ENCODE measurements at regions not wholly inside any gene's neighbourhood (a gene's known extent, or its start where the extent isn't known, plus 50 kb on each side); places are given as distances from the start of the nearest gene placed in this dataset.
"Not testable (repeated sequence)": the region's sequence is repeated elsewhere in the genome, so short reads cannot be mapped to it uniquely, and the experiment has no call there.

DNA sequence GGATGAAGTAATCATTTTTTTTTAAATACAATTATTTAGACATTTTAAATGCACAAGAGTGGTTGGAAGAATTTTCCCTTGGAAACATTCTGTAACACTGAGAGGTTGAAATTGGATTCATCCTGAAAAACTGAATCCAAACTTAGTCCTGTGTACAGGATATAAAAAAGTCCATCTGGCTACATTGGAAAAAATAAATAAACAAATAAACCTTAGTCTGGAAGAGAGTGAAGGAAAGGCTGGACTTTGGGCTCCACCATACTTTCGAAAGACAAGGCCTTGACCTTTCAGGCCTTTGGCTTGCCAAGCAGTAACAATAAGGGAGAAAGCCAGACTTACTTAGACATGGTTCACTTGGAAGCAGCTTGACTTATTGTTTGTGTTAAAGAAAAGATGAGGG, 664.3 kb downstream of the TENT5A start:
- DNase-seq = no peak

DNA sequence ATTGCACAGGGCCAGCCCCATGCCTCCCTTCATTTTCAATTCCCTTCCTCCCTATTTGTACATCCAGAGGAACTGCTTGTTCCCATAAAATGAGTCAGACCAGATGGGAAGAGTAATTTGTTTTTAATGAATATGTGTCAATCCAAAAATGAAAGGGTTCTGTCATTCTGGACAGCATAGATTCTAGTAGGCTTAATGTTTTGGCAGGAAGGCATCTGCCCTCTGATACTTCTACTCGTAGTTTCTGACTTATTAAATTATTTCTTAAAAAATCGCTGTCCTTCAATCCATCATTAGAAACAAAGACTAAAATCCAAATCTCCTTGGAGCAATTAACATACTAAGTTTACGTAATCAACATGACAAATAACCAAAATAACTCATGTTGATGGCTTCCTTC, 665.5 kb downstream of the TENT5A start:
- no peak for DNase-seq

DNA sequence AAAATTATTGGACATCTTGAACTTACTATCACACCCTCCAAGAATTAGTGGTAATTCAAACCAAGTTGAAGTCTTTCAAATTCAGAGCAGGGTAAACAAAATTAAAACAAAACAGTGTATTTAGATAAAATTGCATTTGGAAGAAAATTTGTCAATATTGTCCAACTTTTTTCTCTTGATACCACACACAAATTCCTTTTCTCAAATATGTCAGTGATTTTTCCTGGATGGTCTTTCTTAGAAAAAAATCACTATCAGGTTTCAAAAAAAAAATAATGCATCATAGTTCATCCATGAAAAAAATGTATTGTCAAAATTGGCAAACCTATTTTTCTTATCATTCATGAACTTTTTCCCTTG, 667.1 kb downstream of the TENT5A start:
- DNase-seq = no peak

DNA sequence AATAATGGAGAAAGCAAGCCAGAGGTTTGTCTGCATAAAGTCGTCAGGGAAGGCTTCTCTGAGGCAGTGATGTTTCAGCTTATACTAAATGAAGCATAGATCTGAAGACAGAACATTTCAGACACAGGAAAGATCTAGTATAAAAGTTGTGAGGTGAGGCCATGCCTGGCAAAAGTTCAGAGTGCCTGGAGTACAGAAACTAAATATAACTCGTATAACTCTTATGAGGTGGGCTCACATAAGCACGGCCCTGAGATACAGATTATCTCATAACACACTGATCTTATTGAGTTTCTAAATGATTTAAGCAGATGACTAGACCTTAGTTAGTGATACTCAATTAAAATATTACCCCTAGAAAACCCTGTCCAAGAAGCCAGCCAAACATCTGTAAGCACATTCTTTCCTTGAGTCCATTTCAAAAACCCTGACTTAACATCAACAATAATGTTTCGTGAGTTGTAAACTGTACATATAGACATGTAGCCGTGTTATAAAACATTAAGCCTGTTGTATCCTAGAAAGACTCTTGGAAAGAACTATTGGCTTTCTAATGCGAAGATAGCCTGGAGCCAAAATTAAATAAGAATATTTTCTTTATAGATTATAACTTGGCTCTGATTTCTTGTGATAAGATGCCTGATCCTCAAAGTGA, 667.6 kb downstream of the TENT5A start:
- no peak for DNase-seq

DNA sequence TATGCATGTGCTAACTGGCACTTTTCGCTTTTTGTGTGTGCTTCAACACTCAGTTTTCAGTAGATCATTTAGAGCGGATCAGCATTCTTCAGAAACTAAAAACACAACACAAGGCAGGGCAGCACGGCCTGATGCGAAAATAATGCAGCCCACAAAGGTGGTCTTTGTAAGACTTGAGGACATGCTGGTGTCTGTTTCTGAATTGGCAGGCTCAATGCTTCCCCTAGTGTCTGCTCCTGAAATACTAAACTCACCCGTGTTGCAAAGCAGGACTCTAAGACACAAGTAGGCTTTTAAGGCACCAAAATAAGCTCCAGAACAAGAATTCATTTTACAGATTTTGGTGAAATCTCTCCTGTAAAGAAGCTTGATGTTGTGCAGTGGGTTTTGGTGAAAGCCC, 676.5 kb downstream of the TENT5A start:
- no peak for DNase-seq

DNA sequence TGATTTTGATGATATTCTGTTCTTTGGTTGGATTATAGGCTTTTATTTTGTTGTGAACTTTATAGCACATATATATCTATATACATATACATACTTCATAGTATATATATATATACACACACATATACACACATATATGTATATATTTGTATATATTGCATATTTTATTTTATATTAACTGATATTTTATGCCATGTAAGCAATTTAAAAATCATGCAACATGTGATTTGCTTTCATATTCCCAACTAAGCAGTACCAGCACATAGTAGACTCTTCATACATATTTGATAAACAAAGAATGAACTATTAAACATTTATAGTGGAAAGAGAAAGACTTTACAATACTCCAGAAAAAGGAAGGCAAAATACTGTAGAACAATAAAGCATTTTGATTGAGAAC, 679.2 kb downstream of the TENT5A start:
- DNase-seq = no peak

DNA sequence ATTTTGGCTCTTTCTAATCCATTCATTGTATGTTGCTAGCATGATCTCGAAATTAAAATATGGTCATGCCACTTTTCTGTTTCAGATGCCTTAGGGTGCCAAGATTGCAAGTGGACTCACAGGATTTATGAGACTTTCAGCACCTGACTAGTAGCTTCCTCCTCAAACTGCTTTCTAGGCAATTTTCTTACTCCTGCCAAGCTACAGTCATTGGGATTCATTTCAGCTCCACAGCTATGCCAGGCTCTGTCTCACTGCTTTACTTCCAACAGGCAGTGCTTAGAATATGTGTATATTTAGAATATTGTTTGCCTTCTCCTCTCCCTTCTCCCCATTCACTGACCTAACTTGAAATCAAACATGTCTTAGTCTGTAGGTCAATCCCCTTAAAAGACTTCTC, 681.4 kb downstream of the TENT5A start:
- no peak for DNase-seq

DNA sequence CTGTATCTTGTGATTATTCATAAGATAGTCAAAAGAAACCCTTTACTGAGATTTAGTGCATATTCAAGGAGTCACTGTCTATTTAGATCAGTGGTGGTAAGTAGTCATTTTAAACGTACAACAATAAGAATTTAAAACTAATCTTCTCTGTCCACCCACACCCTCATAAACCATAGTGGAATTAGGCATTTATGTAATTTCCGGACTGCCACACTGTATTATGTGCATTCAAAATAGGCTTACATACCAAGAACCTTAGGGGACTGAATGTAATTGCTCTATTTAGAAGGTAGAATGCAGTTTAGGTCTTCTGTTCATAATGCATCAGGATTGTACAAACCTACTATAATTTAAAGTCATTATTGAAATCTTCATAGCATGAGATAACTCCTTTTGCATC, 685.4 kb downstream of the TENT5A start:
- no peak for DNase-seq

DNA sequence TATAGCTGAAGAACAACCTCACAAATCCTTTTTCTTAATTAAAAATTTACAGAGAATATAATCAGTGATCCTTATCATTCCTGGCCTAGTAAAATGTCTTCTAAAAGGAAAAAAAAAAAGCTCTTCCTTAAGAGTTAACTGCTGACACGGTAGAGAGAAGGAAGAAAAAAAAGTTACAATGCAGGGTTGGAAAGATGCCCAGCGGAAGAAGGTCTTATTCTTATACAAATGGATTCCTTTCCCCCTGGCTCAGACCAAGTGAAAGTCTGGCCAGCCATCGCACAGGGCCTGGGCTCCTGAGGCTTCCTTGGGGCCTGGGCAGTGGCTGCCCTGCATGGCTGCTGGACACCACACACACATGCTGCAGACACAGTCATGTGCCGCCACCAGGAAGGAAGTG, 688.6 kb downstream of the TENT5A start:
- DNase-seq = no peak

DNA sequence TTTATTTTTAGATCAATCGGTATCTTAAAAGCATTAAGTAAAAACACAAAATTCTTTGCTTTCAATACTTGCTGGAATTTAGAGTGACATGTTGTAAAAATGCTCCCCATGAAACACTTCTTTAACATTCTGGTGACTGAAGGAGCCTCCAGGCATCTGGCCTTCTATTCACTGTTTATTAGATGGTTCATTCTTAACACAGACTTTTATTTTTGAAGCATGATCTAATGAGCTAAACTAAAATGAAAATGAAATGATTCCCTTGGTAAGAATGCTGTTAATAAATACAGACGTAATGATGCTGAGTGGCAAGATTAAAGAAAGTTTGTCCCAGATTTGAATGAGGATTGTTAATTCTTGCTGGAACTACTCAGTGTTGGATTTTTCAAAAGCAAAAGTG, 698.4 kb downstream of the TENT5A start:
- no peak for DNase-seq

DNA sequence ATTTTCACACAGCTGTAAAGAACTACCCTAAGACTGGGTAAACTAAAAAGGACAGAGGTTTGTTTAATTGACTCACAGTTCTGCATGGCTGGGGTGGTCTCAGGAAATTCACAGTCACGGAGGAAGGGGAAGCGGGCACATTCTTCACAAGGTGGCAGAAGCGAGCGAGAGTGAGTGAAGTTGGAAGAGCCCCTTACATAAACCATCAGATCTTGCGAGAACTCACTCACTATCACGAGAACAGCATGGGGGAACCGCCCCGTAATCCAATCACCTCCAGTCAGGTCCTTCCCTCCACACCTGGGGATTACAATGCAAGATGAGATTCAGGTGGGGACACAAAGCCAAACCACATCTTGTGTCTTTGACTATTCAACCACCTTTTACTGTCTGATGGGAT, 700.5 kb downstream of the TENT5A start:
- DNase-seq = no peak

DNA sequence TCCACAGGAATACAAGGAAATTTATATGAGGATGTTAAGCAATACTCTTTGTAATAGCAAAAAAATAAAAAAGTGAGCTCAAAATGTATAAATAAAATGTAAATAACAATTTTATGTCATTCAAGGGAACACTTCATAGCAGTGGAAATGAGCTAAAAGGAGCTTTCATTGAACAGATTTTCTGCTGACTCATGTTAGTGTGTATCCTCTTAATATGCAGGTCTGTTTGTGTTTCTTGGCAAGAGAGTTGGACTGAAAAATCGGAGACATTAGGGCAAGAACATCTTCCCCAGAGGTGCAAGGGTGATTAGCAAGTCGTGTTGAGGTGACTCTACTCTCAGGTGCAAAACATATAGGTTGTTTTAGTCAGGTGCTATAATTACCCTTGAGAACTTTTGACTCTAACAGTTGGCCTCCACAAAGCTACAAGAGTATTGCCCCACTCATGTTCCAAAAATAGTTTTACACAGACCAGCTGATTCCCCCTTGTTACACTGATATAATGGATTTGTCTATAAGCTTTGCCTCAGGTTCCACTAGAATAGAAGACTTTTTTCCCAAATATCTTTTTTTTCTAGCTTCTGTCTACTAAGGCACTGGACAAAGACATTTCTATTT, 702.9 kb downstream of the TENT5A start:
- DNase-seq = no peak

DNA sequence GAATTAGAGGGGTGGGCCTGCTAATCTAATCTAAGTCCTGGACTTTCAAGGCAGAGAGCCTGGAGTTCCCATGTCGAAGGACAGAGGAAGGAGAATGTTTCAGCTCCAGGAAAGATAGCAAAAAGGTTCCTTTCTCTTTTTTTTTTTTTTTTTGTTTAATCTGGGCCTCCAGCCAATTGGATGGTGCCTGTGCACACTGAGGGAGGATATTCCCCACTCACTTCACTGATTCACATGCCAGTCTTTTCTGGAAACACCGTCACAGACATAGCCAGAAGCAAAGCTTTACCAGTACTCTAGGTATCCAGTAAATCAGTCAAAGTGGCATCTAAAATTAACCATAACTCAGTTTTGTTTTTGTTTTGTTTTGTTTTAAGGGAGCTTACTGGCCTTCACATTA, 721.1 kb downstream of the TENT5A start:
- DNase-seq = no peak

DNA sequence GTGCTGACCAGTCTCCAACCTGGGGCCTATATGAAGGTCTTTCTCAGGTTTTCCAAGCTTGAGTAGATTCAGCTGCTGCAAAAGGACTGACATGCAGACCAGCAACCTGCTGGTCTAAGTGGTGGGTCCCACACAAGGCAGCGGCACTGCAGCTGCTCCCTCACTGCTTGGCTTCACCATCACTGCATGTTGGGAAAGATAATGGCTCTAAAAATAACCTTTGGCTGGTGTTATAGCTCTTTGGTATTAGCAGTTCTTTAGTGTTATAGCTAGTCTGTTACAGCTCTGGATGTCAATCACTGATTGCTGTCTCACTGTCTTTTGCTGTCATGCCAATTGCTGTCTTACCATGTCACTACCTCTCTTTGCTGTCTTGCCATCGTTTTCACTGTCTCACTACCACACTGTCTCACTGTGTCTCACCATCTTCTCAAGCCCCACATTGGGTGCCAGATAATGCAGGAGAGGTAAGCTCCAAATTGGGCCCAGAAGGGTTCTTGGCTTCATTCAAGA, 726.4 kb downstream of the TENT5A start:
- DNase-seq = no peak

DNA sequence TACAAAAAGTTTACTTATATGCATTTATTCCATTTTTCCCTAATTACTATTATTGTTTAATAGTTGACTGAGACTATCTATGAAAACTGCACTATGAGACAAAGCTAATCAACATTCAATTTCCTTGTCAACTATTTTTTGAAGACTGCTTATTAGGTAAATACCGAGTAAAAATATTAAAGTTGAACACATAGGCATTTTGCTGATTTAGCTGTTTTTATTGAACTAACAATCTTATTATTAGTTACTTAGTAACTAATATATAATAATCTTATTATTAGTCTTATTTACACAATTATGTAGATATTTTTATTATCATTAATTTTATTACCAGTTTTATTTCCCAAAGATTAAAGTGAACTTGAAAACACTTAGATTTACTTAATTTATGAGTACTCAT, 728.8 kb downstream of the TENT5A start:
- no peak for DNase-seq

DNA sequence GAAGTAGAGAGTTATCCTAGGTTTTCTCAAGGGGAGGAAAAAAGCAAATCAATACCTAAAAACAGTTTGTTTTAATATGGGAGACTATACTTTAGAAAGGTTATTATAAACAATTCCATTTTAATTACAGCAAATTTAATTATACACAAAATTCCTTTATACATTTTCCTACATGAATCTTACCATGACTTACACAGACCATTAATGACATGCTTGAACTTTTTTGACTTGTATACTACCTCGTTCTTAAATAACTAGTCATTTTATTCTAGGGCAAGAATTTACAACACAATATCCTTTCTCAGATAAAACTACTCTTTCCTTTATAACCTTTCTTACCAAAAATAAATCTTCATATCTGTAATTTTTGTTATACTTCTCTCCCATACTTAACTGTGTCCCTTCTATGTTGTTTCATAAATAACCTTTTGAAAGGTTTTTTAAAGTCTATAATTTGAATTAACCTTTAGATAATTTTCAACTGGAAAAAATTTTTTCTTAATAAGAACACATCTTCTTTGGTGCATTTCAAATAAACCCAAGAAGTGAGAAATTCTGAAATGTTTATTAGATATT, 729.4 kb downstream of the TENT5A start:
- DNase-seq = no peak

DNA sequence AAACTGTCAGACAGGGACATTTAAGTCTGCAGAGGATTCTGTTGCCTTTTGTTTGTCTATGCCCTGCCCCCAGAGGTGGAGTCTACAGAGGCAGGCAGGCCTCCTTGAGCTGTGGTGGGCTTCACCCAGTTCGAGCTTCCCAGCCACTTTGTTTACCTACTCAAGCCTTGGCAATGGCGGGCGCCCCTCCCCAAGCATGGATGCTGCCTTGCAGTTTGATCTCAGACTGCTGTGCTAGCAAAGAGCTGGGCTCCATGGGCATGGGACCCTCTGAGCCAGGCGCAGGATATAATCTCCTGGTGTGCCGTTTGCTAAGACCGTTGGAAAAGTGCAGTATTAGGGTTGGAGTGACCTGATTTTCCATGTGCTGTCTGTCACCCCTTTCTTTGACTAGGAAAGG, 734.9 kb downstream of the TENT5A start:
- not testable (repeated sequence) for DNase-seq

DNA sequence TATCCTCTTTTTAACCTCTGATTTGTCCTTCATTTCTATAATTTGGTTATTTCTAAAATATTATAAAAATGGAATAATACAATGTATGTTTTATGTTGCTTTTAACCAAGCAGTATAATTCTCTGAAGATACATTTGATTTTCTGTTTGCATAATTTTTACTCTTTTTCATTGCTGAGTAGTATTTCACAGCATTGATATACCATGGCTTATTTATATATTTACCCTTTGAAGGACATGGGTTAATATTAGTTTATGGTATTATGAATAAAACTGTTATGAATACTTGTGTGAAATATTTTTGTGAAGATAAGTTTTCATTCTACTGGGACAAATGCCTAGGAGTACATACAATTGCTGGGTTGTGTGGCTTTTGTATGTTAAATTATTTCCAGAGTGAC, 748.6 kb downstream of the TENT5A start:
- DNase-seq = no peak

DNA sequence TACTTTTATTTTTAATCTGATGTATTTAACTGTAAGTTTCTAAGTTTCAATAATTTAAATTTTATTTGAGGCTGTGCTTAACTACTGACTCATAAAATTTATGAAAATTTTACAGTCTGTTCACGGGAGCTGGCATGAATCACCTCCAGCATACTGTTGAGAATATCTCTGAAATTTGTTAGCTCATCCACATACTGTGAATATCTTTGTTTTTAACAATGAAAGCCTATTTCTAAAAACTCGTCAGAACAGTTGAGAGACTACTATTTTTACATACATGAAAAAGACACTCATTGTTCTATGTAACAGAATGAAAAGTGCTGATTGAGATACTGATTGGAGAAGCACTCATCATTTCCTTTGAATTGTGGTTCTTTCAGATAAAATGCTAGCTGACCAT, 749.3 kb downstream of the TENT5A start:
- no peak for DNase-seq

DNA sequence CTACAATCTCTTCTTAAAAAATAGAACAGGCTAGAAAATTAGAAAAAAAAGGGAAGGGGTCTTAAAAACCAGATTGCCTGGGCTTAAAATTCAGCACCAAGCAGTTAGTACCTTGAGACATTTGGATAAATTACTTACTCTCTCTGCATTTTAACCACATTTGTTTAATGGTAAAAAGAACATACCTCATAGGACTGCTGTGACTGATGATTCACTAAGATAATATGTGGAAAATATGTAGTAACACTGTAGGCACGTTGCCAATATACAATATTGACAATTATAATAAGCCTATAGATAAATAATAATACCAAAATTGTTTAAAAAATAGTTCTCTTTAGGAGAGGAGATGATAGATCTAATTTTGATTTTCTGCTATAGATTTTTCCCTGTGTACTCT, 750.4 kb downstream of the TENT5A start:
- no peak for DNase-seq

DNA sequence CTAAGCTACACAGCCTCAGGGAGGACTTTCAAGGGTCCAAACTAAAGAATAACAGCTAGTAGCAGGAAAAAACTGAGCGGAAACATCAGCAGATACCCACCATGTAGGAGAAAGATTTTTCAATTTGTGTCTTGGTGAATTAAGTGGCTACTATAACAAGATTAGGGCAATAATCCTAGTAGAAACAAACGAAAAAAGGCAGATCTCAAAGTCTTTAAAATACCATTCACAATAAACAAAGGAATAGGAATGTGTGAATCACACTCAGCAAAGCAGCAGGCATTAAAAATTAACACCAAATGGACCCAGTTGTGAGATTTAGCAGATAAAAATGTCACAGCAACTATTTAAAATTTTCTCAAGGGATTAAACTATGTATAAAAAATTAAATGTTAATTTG, 761.2 kb downstream of the TENT5A start:
- no peak for DNase-seq

DNA sequence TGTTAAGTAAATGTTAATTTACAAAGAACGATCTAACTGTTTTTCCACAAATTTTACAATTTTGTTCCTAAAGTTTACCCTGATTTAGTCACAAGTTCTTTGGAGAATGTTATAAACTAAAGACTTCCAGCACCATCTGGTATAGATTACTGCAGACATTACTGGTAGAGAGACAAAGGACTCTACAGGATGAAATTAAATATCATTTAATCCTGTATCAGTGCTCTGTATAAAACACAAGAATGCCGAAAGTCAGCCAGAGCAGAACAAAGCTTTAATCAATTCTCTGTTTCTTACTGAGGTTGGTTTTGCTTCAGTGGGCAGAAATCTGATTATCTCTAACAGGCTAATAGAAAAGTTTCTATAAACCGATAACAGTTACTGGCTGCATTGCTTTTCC, 763.6 kb downstream of the TENT5A start:
- DNase-seq = no peak

DNA sequence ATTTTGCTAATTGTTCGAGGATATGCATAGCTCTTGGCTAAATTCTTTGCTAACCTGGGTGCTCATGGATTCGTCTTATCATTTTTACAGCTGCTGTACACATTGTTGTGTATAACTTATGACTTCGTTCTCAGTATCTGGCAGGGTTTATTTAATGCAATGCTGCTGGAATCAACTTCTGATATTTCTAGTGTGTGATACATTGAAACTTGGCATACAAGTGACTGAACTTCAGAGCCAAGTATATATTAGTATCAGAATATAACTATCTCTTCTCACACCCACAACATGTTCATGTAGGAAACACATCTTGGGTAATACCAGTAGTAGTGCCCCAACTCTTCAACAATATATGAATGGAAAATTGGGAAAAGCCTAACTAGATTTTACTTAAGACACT, 764.2 kb downstream of the TENT5A start:
- DNase-seq = no peak

DNA sequence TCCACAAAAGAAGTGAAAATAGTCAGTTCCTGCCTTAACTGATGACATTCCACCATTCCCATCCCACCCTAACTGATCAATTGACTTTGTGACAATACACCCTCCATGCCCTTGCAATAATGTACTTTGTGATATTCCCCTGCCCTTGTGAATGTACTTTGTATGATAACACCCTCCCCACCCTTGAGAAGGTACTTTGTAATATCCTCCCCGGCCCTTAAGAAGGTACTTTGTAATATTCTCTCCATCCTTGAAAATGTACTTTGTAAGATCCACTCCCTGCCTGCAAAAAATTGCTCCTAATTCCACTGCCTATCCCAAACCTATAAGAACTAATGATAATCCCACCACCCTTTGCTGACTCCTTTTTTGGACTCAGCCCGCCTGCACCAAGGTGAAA, 771.3 kb downstream of the TENT5A start:
- not testable (repeated sequence) for DNase-seq

DNA sequence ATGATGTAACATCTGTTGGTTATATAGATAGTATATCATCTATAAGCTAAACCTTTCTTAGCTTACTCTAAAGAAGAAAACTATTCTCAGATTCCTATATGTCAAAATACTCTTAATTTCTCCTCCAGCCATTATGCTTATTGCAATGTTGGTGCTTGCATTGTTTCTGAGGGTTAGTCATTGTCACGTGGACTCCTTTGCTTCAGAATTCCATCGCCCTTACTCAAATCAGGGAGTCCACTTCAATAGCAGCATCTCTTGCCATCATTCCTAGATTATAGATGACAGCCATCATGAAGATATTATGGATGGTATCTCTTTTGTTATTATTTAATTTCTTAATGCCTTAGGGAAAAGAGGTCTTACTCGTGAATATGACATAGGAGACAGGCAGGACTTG, 776.1 kb downstream of the TENT5A start:
- DNase-seq = no peak
